HEK293T (cell line): ENCODE measurements at regions not wholly inside any gene's neighbourhood (a gene's known extent, or its start where the extent isn't known, plus 50 kb on each side); places are given as distances from the start of the nearest gene placed in this dataset.

Source experiments
- CTCF ChIA-PET: fragments of 350-600 bp; formaldehyde crosslinking; extraction: SDS; loops from one replicate; lab custom pipeline; 2021; ENCODE audit warnings: antibody characterized with exemption, inconsistent platforms; lab: Yijun Ruan, JAX
- POLR2A ChIA-PET: fragments of 350-600 bp; formaldehyde crosslinking; extraction: SDS; loops from one replicate; lab custom pipeline; 2020; ENCODE audit warnings: antibody characterized with exemption, inconsistent platforms; lab: Yijun Ruan, JAX
- DNase-seq: peaks from one replicate; pipeline ENCODE4 v3.0.0; 2012; ENCODE audit warnings: mixed read lengths; ENCODE audit errors: extremely low spot score
- ARNT ChIP-seq: fragments of 450-650 bp; IDR thresholded peaks from 2 replicates; pipeline ENCODE4 v1.6.1; 2017; ENCODE audit warnings: mild to moderate bottlenecking
- BHLHE40 ChIP-seq: fragments of 450-650 bp; IDR thresholded peaks from 2 replicates; pipeline ENCODE4 v1.6.1; 2016; ENCODE audit warnings: mild to moderate bottlenecking, moderate library complexity, borderline replicate concordance
- CTBP1 ChIP-seq: fragments of 450-650 bp; IDR thresholded peaks from 2 replicates; pipeline ENCODE4 v1.6.1; 2016; ENCODE audit warnings: borderline replicate concordance
- ELF4 ChIP-seq: fragments of 450-650 bp; IDR thresholded peaks from 2 replicates; pipeline ENCODE4 v1.6.1; 2017; ENCODE audit warnings: antibody characterized with exemption
- FOXA1 ChIP-seq: fragments of 450-650 bp; IDR thresholded peaks from 2 replicates; pipeline ENCODE4 v1.6.1; 2016; ENCODE audit warnings: mild to moderate bottlenecking
- FOXK2 ChIP-seq: fragments of 450-650 bp; IDR thresholded peaks from 2 replicates; pipeline ENCODE4 v1.6.1; 2016; ENCODE audit warnings: mild to moderate bottlenecking
- FOXM1 ChIP-seq: fragments of 450-650 bp; IDR thresholded peaks from 2 replicates; pipeline ENCODE4 v1.6.1; 2017; ENCODE audit warnings: mild to moderate bottlenecking, borderline replicate concordance
- HDGF ChIP-seq: fragments of 450-650 bp; IDR thresholded peaks from 2 replicates; pipeline ENCODE4 v1.6.1; 2017; ENCODE audit warnings: antibody characterized with exemption, borderline replicate concordance
- L3MBTL2 ChIP-seq: fragments of 450-650 bp; conservative IDR thresholded peaks from 2 replicates; pipeline ENCODE4 v1.6.1; 2016; ENCODE audit warnings: mild to moderate bottlenecking
- LEF1 ChIP-seq: fragments of 450-650 bp; IDR thresholded peaks from 2 replicates; pipeline ENCODE4 v1.6.1; 2017; ENCODE audit warnings: mild to moderate bottlenecking, borderline replicate concordance
- NFRKB ChIP-seq: fragments of 450-650 bp; IDR thresholded peaks from 2 replicates; pipeline ENCODE4 v1.6.1; 2016; ENCODE audit warnings: mild to moderate bottlenecking, moderate library complexity
- PKNOX1 ChIP-seq: fragments of 450-650 bp; IDR thresholded peaks from 2 replicates; pipeline ENCODE4 v1.6.1; 2016
- SP1 ChIP-seq: fragments of 450-650 bp; IDR thresholded peaks from 2 replicates; pipeline ENCODE4 v1.6.1; 2017
- SUZ12 ChIP-seq: fragments of 450-650 bp; IDR thresholded peaks from 2 replicates; pipeline ENCODE4 v1.6.1; 2016; ENCODE audit warnings: mild to moderate bottlenecking
- TARDBP ChIP-seq: fragments of 450-650 bp; IDR thresholded peaks from 2 replicates; pipeline ENCODE4 v1.6.1; 2016
- ZNF384 ChIP-seq: fragments of 450-650 bp; IDR thresholded peaks from 2 replicates; pipeline ENCODE4 v1.6.1; 2016

DNA sequence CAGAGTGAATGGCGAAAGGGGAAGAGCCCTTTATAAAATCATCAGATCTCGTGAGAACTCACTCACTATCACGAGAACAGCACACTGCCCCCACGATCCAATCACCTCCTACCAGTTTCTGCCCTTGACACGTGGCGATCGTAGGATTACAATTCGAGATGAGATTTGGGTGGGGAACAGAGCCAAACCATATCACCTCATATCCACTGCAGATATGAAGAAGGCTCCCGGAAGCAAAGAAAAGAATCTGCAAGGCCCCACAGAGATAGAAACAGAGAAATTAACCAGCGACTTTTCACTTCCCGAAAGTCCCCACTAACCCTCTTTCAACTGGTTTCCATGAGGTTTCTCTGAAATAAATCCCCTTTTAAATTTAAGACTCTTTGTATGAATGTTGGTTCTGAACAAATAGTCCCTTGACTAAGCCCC lies 86.2 kb upstream of the IRF2BP2 start:
- ChIA-PET CTCF (interaction anchor here (0.7 kb wide), 1 partner anchor 12 kb away, joined by 3 read pairs; no protein-coding TSS in a partner anchor), POLR2A (interaction anchor here (1.6 kb wide), 1 partner anchor 85 kb away, joined by 9 read pairs; no protein-coding TSS in a partner anchor)
- no peak for DNase-seq
- TF ChIP-seq PKNOX1 (no peak), SP1 (no peak), FOXA1 (no peak), L3MBTL2 (no peak), FOXM1 (no peak), HDGF (no peak), ARNT (no peak), NFRKB (no peak)

GRCh38 chr1:234694661-234695060 lies 84.7 kb upstream of the IRF2BP2 start:
- ChIA-PET POLR2A (no interaction called here), CTCF (interaction anchor here (0.7 to 0.9 kb wide), 2 partner anchors 10 to 91 kb away, joined by 3 read pairs; no protein-coding TSS in a partner anchor)

GRCh38 chr1:234692966-234693580 lies 83.1 kb upstream of the IRF2BP2 start:
- POLR2A ChIA-PET = interaction anchor here (0.7 to 1.9 kb wide), 5 partner anchors 24 to 83 kb away, joined by 3 to 5 read pairs (median 4); partner anchors contain the start of gene IRF2BP2
- no peak for TF ChIP-seq SUZ12
- no peak for TF ChIP-seq TARDBP
- no peak for TF ChIP-seq NFRKB
- no peak for TF ChIP-seq CTBP1
- no peak for TF ChIP-seq SP1
- TF ChIP-seq ELF4 = no peak
- no peak for TF ChIP-seq PKNOX1
- TF ChIP-seq ARNT = no peak
- TF ChIP-seq L3MBTL2 = no peak
- no peak for TF ChIP-seq HDGF
- TF ChIP-seq ZNF384 = no peak
- TF ChIP-seq FOXM1 = no peak
- no peak for TF ChIP-seq FOXK2
- no peak for TF ChIP-seq FOXA1
- TF ChIP-seq LEF1 = no peak
- no peak for TF ChIP-seq BHLHE40
- CTCF ChIA-PET = interaction anchor here (0.6 to 1.0 kb wide), 3 partner anchors 18 to 193 kb away, joined by 3 read pairs; no protein-coding TSS in a partner anchor
- DNase-seq = no peak

More at GRCh38 chr1:234694661-234695060, 84.7 kb upstream of the IRF2BP2 start:
- TF ChIP-seq FOXA1 = no peak
- TF ChIP-seq CTBP1 = no peak
- TF ChIP-seq FOXK2 = no peak
- TF ChIP-seq HDGF = no peak
- no peak for TF ChIP-seq TARDBP
- TF ChIP-seq ZNF384 = no peak
- no peak for TF ChIP-seq BHLHE40
- TF ChIP-seq SUZ12 = no peak
- TF ChIP-seq FOXM1 = no peak
- TF ChIP-seq ARNT = no peak
- TF ChIP-seq LEF1 = no peak
- no peak for TF ChIP-seq SP1
- no peak for TF ChIP-seq ELF4
- TF ChIP-seq PKNOX1 = no peak
- TF ChIP-seq NFRKB = no peak
- TF ChIP-seq L3MBTL2 = no peak
- no peak for DNase-seq

- TF ChIP-seq BHLHE40 (no peak), TARDBP (no peak), CTBP1 (no peak), FOXK2 (no peak)
- DNase-seq = no peak
- ChIA-PET POLR2A (interaction anchor here (1.9 kb wide), 1 partner anchor 81 kb away, joined by 4 read pairs; the partner anchor contains the start of gene IRF2BP2), CTCF (interaction anchor here (1.1 kb wide), 1 partner anchor 187 kb away, joined by 4 read pairs; no protein-coding TSS in a partner anchor)
Observed at GRCh38 chr1:234691567-234691966, 81.6 kb upstream of the IRF2BP2 start.

DNA sequence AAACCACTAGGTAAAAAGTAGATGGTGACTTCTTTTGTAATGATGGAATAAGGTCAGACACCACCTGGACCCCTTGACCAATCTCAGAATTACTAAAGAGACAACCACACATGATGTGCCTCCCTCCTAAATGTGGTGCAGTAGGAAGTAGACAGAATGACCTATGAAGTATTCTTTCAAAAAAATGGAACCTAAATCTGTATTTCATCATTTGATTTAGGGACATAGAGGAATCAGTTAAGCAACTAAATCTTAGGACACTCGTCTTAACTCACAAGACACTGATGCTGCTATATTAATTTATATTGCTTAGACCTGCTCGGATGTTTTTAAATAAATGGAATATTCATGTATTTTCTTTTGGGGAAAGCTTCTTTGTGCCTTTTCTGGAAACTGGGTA lies 80.9 kb upstream of the IRF2BP2 start:
- no peak for DNase-seq
- ChIA-PET CTCF (interaction anchor here (1.1 kb wide), 1 partner anchor 186 kb away, joined by 4 read pairs; no protein-coding TSS in a partner anchor), POLR2A (no interaction called here)
- no peak for TF ChIP-seq TARDBP
- no peak for TF ChIP-seq ZNF384
- no peak for TF ChIP-seq FOXK2
- no peak for TF ChIP-seq NFRKB
- TF ChIP-seq FOXM1 = no peak
- TF ChIP-seq LEF1 = no peak
- TF ChIP-seq FOXA1 = no peak
- no peak for TF ChIP-seq ARNT
- TF ChIP-seq SP1 = no peak
- no peak for TF ChIP-seq BHLHE40
- no peak for TF ChIP-seq PKNOX1
- TF ChIP-seq SUZ12 = no peak
- no peak for TF ChIP-seq CTBP1
